ENCODE measurements at regions not wholly inside any gene's neighbourhood (a gene's known extent, or its start where the extent isn't known, plus 50 kb on each side); places are given as distances from the start of the nearest gene placed in this dataset.

- DNase-seq, result no peak
Measured at GRCh38 chr12:69097619-69098368, 141.6 kb upstream of the CPSF6 start.

- DNase-seq, result no peak
Measured at GRCh38 chr12:69099201-69099837, 140.1 kb upstream of the CPSF6 start.

GRCh38 chr12:69101505-69101904 lies 137.9 kb upstream of the CPSF6 start:
- no peak for DNase-seq

GRCh38 chr12:69102856-69103255 lies 136.5 kb upstream of the CPSF6 start:
- no peak for DNase-seq

- DNase-seq, result no peak
Measured at GRCh38 chr12:69105101-69105962, 134.0 kb upstream of the CPSF6 start.

- no peak for DNase-seq
Measured at GRCh38 chr12:69106482-69107118, 132.8 kb upstream of the CPSF6 start.

GRCh38 chr12:69107541-69107940 lies 131.8 kb upstream of the CPSF6 start:
- DNase-seq, result no peak

GRCh38 chr12:69108037-69108436 lies 131.3 kb upstream of the CPSF6 start:
- DNase-seq, result no peak

- DNase-seq, result no peak
Measured at GRCh38 chr12:69112616-69113015, 126.8 kb upstream of the CPSF6 start.

- no peak for DNase-seq
Measured at GRCh38 chr12:69115099-69115498, 124.3 kb upstream of the CPSF6 start.

GRCh38 chr12:69115951-69116350 lies 123.4 kb upstream of the CPSF6 start:
- no peak for DNase-seq

GRCh38 chr12:69117566-69118266 lies 121.7 kb upstream of the CPSF6 start:
- no peak for DNase-seq

GRCh38 chr12:69118516-69118915 lies 120.9 kb upstream of the CPSF6 start:
- no peak for DNase-seq

- DNase-seq, result no peak
Measured at GRCh38 chr12:69119770-69120169, 119.6 kb upstream of the CPSF6 start.

- no peak for DNase-seq
Measured at GRCh38 chr12:69120354-69120753, 119.0 kb upstream of the CPSF6 start.

- DNase-seq, result no peak
Measured at GRCh38 chr12:69123311-69123710, 116.1 kb upstream of the CPSF6 start.

- DNase-seq, result peak; percentile 81
Measured at GRCh38 chr12:69123919-69124638, 115.3 kb upstream of the CPSF6 start.

GRCh38 chr12:69129017-69129416 lies 110.4 kb upstream of the CPSF6 start:
- DNase-seq, result no peak

GRCh38 chr12:69129564-69129963 lies 109.8 kb upstream of the CPSF6 start:
- DNase-seq, result no peak

- DNase-seq, result no peak
Measured at GRCh38 chr12:69130064-69130463, 109.3 kb upstream of the CPSF6 start.

GRCh38 chr12:69131077-69131476 lies 108.3 kb upstream of the CPSF6 start:
- no peak for DNase-seq

Data from NCI-H1436 treated with DMSO at 0.1 percent for 48 hours (cell line).